HG02759 (cell line): ENCODE measurements at regions not wholly inside any gene's neighbourhood (a gene's known extent, or its start where the extent isn't known, plus 50 kb on each side); places are given as distances from the start of the nearest gene placed in this dataset.
"Not testable (repeated sequence)": the region's sequence is repeated elsewhere in the genome, so short reads cannot be mapped to it uniquely, and the experiment has no call there.

Source experiments
- ATAC-seq: cut with Tn5 transposase; IDR thresholded peaks from one replicate; pipeline ENCODE4 v1.9.1; 2021; ENCODE audit warnings: mild to moderate bottlenecking, moderate library complexity; ENCODE audit not compliant: unreplicated experiment

- no peak for ATAC-seq
Observed at GRCh38 chr4:171538601-171539100, 274.6 kb upstream of the GALNTL6 start.

GRCh38 chr4:171534391-171534790 lies 278.8 kb upstream of the GALNTL6 start:
- no peak for ATAC-seq

GRCh38 chr4:171532968-171533367 lies 280.2 kb upstream of the GALNTL6 start:
- no peak for ATAC-seq

- no peak for ATAC-seq
Observed at GRCh38 chr4:171524903-171525302, 288.3 kb upstream of the GALNTL6 start.

GRCh38 chr4:171521726-171522125 lies 291.5 kb upstream of the GALNTL6 start:
- no peak for ATAC-seq

GRCh38 chr4:171519457-171519856 lies 293.7 kb upstream of the GALNTL6 start:
- ATAC-seq = no peak

- no peak for ATAC-seq
Observed at GRCh38 chr4:171517883-171518282, 295.3 kb upstream of the GALNTL6 start.

- ATAC-seq = no peak
Observed at GRCh38 chr4:171516694-171517093, 296.5 kb upstream of the GALNTL6 start.

- ATAC-seq = no peak
Observed at GRCh38 chr4:171484681-171485080, 328.5 kb upstream of the GALNTL6 start.

GRCh38 chr4:171478181-171478580 lies 335.0 kb upstream of the GALNTL6 start:
- no peak for ATAC-seq

GRCh38 chr4:171475111-171475510 lies 338.1 kb upstream of the GALNTL6 start:
- ATAC-seq = not testable (repeated sequence)

- no peak for ATAC-seq
Observed at GRCh38 chr4:171473155-171473554, 340.0 kb upstream of the GALNTL6 start.

- no peak for ATAC-seq
Observed at GRCh38 chr4:171472230-171472629, 341.0 kb upstream of the GALNTL6 start.

GRCh38 chr4:171464499-171464898 lies 348.7 kb upstream of the GALNTL6 start:
- no peak for ATAC-seq

- ATAC-seq = no peak
Observed at GRCh38 chr4:171461191-171461590, 352.0 kb upstream of the GALNTL6 start.

GRCh38 chr4:171448919-171449481 lies 364.2 kb upstream of the GALNTL6 start:
- no peak for ATAC-seq

GRCh38 chr4:171448358-171448757 lies 364.8 kb upstream of the GALNTL6 start:
- ATAC-seq = no peak

GRCh38 chr4:171441300-171441941 lies 371.8 kb upstream of the GALNTL6 start:
- ATAC-seq = no peak

GRCh38 chr4:171433674-171434073 lies 379.5 kb upstream of the GALNTL6 start:
- no peak for ATAC-seq

- no peak for ATAC-seq
Observed at GRCh38 chr4:171432536-171432935, 380.7 kb upstream of the GALNTL6 start.

GRCh38 chr4:171430495-171430894 lies 382.7 kb upstream of the GALNTL6 start:
- peak; percentile 80 for ATAC-seq

- no peak for ATAC-seq
Observed at GRCh38 chr4:171397175-171397574, 416.0 kb upstream of the GALNTL6 start.

- no peak for ATAC-seq
Observed at GRCh38 chr4:171390626-171391025, 422.6 kb upstream of the GALNTL6 start.
